Spinal cord (tissue), 9 donors: ENCODE measurements at regions not wholly inside any gene's neighbourhood (a gene's known extent, or its start where the extent isn't known, plus 50 kb on each side); places are given as distances from the start of the nearest gene placed in this dataset.
"Not testable (repeated sequence)": the region's sequence is repeated elsewhere in the genome, so short reads cannot be mapped to it uniquely, and the experiment has no call there.

Source experiments
- DNase-seq, 6 donors: peaks; one replicate each; pipeline versions ENCODE4 v3.0.0 to v3.0.0-alpha.2; 2013 to 2015; ENCODE audit warnings: low spot score in 6 of 6, low read depth in 4 of 6
- H3K27ac ChIP-seq: one replicate; pipeline ENCODE4 v1.5.1; 2013; ENCODE audit warnings: low read depth, low read length, control low read depth
- H3K27me3 ChIP-seq: one replicate; pipeline ENCODE4 v1.6.1; 2013; ENCODE audit warnings: low read length; ENCODE audit not compliant: control insufficient read depth, insufficient read depth
- H3K36me3 ChIP-seq: one replicate; pipeline ENCODE4 v1.6.1; 2013; ENCODE audit warnings: low read length; ENCODE audit not compliant: control insufficient read depth, insufficient read depth
- H3K4me1 ChIP-seq: one replicate; pipeline ENCODE4 v1.6.1; 2013; ENCODE audit warnings: low read length; ENCODE audit not compliant: control insufficient read depth, insufficient read depth
- H3K4me3 ChIP-seq: one replicate; pipeline ENCODE4 v1.5.1; 2013; ENCODE audit warnings: low read depth, low read length, control low read depth
- H3K9me3 ChIP-seq: one replicate; pipeline ENCODE4 v1.6.1; 2013; ENCODE audit warnings: low read length; ENCODE audit not compliant: control insufficient read depth, insufficient read depth
- WGBS: methylation state at CpG from one replicate; pipeline ENCODE4 v1.1.5; 2013; ENCODE audit warnings: missing lambda C conversion rate; ENCODE audit not compliant: insufficient coverage; 5-methylcytosine and 5-hydroxymethylcytosine counted together
- donor health status: healthy.

DNA sequence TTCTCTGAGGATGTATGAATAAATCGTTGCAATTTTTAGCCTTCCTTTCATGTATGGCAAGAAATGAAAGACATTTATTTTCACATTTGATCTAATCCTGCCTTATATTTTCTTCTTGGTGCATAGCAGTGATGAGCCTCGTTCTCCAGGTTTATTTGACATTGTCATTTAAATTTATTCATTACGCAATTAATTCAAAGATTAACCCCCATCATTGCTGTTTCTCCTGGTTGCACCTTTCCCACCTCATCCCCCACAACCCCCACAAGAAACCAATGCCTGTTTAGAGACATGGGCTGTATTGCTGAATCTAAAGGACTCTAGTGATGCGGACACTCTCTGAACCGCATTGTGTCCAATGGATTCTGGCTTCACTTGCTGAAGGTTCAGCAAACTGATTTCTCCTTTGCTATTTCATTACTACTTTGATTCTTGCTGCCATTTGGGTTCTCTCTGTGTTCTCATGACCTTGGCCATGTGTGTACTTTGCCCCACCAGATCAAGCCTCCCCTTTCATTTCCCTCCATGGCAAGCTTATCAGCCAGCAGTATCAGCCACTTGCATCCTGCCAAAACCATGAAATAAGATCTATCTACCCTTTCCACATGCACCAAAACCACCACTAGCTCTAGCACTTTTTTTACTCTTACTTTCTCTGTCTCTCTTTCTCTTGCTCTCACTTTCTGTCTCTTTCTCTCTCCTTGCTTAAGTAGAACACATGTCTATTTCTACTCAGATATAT, 382.7 kb downstream of the GBE1 start:
- no peaks in the 10 kb centered on the region for H3K36me3 ChIP-seq
- H3K27me3 ChIP-seq: no peaks in the 10 kb centered on the region
- no peaks in the 10 kb centered on the region for H3K4me1 ChIP-seq
- no peak overlapping the region for H3K27ac ChIP-seq
- DNase-seq: no peak
- WGBS: 65% methylated on average over 4 of the region's 5 CpGs
- H3K9me3 ChIP-seq: no peaks in the 10 kb centered on the region
- no peak overlapping the region for H3K4me3 ChIP-seq

DNA sequence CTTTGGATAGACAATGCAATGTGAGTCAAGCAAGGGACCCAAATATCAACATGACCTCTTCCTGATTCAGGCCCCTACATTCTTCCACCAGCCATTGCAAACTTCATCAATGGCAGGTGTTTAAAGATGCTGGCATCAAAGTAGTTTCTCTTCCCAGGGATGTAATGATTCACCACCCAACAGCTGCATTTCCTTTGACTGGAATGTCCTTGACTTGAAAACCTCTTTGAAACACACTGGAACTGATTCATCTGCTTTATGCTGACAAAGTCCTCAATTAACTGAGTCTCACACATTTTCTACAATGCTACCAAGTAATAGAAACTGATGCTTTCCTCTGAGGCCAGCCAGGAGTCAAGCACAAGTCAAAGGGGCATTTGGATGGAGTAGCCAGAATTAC, 385.5 kb downstream of the GBE1 start:
- no peak overlapping the region for H3K4me3 ChIP-seq
- H3K27me3 ChIP-seq: no peaks in the 10 kb centered on the region
- no peak overlapping the region for H3K27ac ChIP-seq
- no peaks in the 10 kb centered on the region for H3K9me3 ChIP-seq
- H3K4me1 ChIP-seq: no peaks in the 10 kb centered on the region
- DNase-seq: peak in 1 of 6 donors; percentile 34
- H3K36me3 ChIP-seq: no peaks in the 10 kb centered on the region

DNA sequence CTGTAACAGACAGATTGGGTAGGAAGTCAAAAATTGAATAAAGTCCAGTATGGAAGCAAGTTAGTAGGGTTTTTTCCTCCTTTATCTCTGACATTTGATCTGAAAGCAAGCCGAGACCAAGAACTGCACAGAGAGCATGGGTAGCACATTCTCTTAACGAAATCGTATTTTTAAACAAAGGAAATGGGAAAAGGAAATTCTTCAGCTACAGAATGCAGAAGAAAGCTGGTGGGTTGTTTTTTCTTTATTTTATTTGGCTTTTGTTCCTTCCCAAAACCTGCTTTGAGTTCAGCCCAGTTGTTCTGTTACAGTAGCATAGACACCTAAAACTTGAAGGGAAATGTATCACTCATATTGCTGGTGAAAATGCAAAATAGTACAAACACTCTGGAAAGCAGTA, 397.0 kb downstream of the GBE1 start:
- 20% methylated on average over 1 of the region's 3 CpGs for WGBS
- Histone ChIP-seq H3K4me3 (no peak overlapping the region), H3K27me3 (no peaks in the 10 kb centered on the region), H3K9me3 (peaks cover 2% of the 10 kb centered on the region), H3K27ac (no peak overlapping the region), H3K36me3 (no peaks in the 10 kb centered on the region), H3K4me1 (no peaks in the 10 kb centered on the region)
- DNase-seq: no peak

DNA sequence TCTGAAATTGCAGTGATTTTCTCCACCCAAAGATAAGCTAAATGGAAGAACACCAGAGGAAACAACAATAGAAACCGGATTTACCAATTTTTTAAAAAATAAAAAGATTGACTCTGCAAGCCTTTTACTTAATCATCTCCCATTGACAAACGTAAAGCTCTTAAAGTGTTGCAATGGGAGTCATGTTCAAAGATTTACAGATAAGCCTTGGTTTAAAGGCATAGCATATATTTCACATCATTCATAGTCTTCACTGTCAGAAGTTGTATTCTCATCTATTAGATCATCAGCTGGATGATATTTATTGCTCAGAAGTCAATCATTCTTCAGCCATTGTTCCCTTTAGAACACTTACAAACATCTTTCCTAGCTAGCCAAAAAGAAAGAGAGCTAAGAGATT, 397.6 kb downstream of the GBE1 start:
- no peaks in the 10 kb centered on the region for H3K36me3 ChIP-seq
- DNase-seq: no peak
- no peaks in the 10 kb centered on the region for H3K4me1 ChIP-seq
- H3K27ac ChIP-seq: no peak overlapping the region
- no peaks in the 10 kb centered on the region for H3K27me3 ChIP-seq
- H3K9me3 ChIP-seq: peaks cover 2% of the 10 kb centered on the region
- no peak overlapping the region for H3K4me3 ChIP-seq
- no CpG with 5 or more reads among the region's 2 CpGs for WGBS

DNA sequence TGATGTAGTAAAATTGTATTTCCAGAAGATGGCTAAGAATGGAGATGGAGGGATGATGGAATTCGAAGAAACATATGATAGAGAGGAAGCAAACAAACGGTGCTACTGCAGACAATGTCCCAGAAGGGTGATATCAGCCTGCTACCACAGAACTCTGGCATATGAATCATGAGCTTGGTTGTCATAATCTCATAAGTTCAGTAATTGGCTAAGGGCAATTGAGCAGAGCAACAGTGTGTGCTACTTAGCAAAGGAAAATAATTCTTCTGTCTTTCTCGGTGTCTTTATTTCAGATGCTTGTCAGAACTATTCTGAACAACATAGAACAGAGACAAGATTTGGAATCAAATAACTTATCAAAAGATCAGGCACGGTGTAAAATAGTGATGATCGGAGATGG, 407.3 kb downstream of the GBE1 start:
- no peaks in the 10 kb centered on the region for H3K9me3 ChIP-seq
- 65% methylated on average over 2 of the region's 5 CpGs for WGBS

DNA sequence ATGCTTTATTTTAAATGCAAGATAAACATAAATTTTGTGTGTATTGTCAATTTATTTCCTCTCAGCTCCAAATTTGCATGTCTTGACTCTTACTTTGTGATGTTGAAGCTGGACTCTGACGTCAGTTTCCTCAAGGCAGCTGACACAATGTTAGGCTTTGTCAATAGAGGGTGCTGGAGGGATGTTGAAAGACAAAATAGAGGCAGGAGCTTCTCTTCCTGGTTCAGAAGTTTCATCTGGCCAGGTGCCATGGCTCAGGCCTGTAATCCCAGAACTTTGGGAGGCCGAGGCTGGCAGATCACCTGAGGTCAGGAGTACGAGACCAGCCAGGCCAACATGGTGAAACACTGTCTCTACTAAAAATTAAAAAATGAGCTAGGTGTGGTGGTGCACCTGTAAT, 408.6 kb downstream of the GBE1 start:
- no peak overlapping the region for H3K27ac ChIP-seq
- no peaks in the 10 kb centered on the region for H3K9me3 ChIP-seq
- no peak overlapping the region for H3K4me3 ChIP-seq
- H3K27me3 ChIP-seq: no peaks in the 10 kb centered on the region
- no peaks in the 10 kb centered on the region for H3K4me1 ChIP-seq
- DNase-seq: peak in 2 of 6 donors; percentile 37 to 52
- 75% methylated on average over 2 of the region's 3 CpGs for WGBS
- H3K36me3 ChIP-seq: no peaks in the 10 kb centered on the region

More for the DNA sequence above, 407.3 kb downstream of the GBE1 start:
- no peaks in the 10 kb centered on the region for H3K36me3 ChIP-seq
- H3K27me3 ChIP-seq: no peaks in the 10 kb centered on the region
- no peaks in the 10 kb centered on the region for H3K4me1 ChIP-seq
- no peak overlapping the region for H3K27ac ChIP-seq
- no peak overlapping the region for H3K4me3 ChIP-seq
- peak in 1 of 6 donors; percentile 57 for DNase-seq

DNA sequence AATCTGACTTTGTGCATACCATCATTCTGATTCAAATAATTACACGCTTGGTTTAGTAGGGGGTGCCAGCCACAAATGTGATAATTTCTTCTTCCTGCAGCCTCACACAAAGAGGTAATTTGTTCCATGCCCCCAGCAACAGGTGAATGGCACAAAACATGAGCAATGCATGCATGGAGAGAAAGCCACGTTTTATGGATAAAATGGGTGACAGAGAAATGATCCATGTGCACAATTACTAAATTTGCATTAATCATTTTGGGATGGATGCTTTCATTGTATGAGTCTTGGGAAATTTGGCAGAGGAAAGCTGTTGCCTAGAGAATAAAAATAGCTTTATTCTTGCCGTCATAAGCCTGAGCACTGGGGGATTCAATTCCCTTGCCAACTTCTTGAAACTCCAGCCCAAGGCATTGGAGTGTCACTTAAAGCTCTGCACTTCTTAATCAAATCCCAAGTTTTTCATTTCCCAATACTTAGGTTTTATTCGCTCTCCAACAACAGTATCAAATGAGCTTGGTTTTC, 411.6 kb downstream of the GBE1 start:
- H3K4me1 ChIP-seq: no peaks in the 10 kb centered on the region
- H3K27ac ChIP-seq: no peak overlapping the region
- no peaks in the 10 kb centered on the region for H3K27me3 ChIP-seq
- H3K9me3 ChIP-seq: no peaks in the 10 kb centered on the region
- H3K4me3 ChIP-seq: no peak overlapping the region
- peak in 2 of 6 donors; percentile 34 to 79 for DNase-seq
- no peaks in the 10 kb centered on the region for H3K36me3 ChIP-seq
- 20% methylated on average over 1 of the region's 4 CpGs for WGBS

DNA sequence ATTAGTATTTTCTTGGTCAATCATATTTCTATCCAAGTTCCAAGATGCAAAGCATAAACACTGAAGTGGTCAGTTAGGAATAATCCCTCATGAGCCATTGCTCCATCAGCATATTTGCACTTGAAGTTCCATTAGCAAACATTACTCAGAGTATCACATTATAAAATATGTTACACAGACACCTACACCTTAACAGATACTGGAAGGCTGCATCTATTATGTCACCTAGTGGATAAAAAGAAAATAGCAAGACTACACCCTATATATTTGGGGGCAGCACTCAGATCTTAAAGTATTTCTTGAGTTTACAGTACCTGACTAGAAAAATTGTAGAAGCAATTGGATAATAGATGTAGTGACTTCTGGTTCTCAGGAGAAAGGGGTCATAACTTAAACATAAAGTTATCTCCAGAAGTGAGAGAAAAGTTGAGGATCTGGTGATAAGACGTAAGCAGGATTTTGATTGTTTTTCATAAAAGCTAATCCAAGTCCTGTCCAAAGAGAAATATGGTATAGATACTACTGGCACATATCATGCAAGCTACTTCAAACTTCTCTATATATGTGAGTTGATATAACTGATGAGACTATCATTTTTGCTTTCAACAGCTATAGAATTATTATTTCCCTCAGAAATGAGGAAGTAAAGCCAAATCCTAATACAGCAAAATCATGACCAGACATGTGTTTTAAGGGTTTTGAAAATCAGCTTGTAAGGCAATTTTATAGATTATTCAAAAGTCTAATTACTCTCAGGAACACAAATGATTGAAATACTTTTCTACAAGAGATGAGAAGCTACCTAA, 422.2 kb downstream of the GBE1 start:
- whole genome bisulfite sequencing: no CpG with 5 or more reads among the region's 1 CpG
- no peak overlapping the region for H3K27ac ChIP-seq
- H3K4me3 ChIP-seq: no peak overlapping the region
- H3K27me3 ChIP-seq: no peaks in the 10 kb centered on the region
- H3K9me3 ChIP-seq: no peaks in the 10 kb centered on the region
- peak in 2 of 6 donors; percentile 11 to 63 for DNase-seq
- H3K36me3 ChIP-seq: no peaks in the 10 kb centered on the region
- H3K4me1 ChIP-seq: no peaks in the 10 kb centered on the region

DNA sequence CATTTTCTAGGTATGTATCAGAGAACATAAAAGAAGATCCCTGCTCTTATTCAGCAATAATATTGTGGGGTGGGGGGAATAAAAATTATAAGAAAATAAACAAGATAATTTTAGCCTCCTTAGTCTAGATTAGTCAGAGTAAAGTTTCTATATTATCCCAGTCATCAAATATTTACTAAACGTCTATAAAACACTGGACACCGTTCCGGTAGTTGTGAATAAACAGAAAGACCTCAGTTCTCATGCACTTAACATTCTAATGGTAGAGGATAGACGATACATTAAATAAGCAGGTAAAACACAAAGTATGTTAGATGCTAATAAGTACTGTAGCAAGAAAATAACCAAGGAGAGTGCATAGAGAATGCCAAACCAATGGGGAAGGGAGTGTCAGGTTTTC, 425.0 kb downstream of the GBE1 start:
- no peak overlapping the region for H3K27ac ChIP-seq
- no peaks in the 10 kb centered on the region for H3K36me3 ChIP-seq
- DNase-seq: no peak
- H3K9me3 ChIP-seq: no peaks in the 10 kb centered on the region
- H3K27me3 ChIP-seq: no peaks in the 10 kb centered on the region
- H3K4me3 ChIP-seq: no peak overlapping the region
- no CpG with 5 or more reads among the region's 4 CpGs for WGBS
- H3K4me1 ChIP-seq: no peaks in the 10 kb centered on the region

DNA sequence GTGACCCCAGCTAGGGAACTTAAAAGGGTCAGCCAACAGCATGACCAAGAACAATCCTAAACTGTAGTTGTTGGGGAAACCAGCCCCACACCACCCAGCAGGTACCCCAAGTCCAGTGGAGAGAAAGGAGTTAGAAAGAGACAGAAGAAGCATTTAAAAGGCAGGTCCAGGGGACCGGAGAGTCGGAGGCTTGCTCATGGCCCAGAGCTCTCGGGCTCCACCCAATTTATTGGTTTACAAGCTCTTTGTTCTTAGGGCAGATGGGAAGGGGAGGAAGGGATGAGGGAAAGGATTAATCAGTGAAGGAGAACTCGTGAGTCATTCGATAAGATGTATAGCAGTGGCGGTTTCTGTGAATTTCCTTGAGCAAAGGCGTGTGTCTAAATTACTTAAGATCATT, 431.6 kb downstream of the GBE1 start:
- not testable (repeated sequence) for DNase-seq, H3K36me3 ChIP-seq, H3K27me3 ChIP-seq, H3K4me1 ChIP-seq, H3K9me3 ChIP-seq, H3K4me3 ChIP-seq, H3K27ac ChIP-seq
- WGBS: 94% methylated on average over 5 of the region's 7 CpGs
